ENCODE measurements at regions not wholly inside any gene's neighbourhood (a gene's known extent, or its start where the extent isn't known, plus 50 kb on each side); places are given as distances from the start of the nearest gene placed in this dataset.

DNA sequence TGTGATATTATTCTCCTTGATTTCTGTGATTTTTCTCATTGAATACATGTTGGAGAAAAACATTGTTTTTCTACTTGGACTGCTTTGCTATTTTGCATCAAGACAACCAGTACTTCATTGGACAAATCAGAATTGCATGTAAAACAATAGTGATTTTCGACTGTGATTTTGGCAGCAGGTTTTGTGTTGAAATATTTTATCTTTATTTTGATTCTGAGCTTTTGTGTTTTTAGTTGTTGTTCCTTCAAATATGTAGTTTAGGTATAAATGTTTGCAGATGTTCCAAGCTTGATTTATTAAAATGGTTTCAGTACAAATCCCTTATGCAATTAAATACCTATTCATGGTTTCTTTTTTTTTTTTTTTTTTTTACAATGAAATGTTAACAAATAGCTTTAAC is 754.1 kb downstream of the DOK5 start:
- TF ChIP-seq, protein P1, sequence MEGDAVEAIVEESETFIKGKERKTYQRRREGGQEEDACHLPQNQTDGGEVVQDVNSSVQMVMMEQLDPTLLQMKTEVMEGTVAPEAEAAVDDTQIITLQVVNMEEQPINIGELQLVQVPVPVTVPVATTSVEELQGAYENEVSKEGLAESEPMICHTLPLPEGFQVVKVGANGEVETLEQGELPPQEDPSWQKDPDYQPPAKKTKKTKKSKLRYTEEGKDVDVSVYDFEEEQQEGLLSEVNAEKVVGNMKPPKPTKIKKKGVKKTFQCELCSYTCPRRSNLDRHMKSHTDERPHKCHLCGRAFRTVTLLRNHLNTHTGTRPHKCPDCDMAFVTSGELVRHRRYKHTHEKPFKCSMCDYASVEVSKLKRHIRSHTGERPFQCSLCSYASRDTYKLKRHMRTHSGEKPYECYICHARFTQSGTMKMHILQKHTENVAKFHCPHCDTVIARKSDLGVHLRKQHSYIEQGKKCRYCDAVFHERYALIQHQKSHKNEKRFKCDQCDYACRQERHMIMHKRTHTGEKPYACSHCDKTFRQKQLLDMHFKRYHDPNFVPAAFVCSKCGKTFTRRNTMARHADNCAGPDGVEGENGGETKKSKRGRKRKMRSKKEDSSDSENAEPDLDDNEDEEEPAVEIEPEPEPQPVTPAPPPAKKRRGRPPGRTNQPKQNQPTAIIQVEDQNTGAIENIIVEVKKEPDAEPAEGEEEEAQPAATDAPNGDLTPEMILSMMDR (IDR thresholded peaks at IDR 0.05; ENCODE audit: low read depth, low read length) = no peak
- TF ChIP-seq, protein P2, sequence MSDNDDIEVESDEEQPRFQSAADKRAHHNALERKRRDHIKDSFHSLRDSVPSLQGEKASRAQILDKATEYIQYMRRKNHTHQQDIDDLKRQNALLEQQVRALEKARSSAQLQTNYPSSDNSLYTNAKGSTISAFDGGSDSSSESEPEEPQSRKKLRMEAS (IDR thresholded peaks at IDR 0.05; ENCODE audit: low read depth, low read length) = no peak
- TF ChIP-seq POLR2A (IDR thresholded peaks at IDR 0.05; ENCODE audit: extremely low read depth, insufficient read length) = no peak
- no peak for TF ChIP-seq MYC (IDR thresholded peaks at IDR 0.05; ENCODE audit: low read depth, low read length)
- no peak for DNase-seq (ENCODE audit: low read depth)

DNA sequence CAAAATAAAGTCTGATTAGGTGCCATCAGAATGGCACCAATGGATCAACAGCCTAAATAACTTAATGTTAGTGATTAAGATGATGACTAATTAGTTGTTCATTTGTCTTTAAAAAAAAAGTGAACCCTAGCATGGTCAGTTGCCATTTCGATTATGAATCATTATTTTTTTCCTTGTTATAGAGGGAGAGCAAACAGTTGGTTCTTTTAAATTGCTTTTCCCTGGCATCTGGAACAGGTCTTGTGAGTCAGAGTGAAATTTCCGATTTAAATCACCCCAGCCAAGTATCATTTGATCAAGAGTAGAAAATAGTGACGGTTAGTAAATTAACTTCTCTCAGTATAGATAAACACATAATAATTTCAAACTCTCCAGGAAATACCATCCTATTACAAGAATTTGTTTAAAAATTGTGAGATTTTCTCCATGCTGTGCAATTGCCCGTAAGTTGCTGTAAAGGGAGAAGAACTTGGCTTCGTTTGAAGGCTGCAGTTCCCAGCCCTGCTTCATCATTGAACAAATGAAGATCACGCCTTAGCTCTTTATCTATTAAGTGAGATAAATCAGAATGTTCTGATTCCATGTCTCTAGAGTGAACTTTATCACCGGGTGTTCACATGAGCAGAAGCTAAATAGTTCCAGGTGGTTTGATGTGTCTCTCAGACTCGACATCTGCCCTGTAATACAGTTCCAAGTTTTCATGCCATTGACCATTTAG is 741.3 kb downstream of the DOK5 start:
- H3K4me3 ChIP-seq (ENCODE audit: low read depth, low read length) = no peak overlapping the region
- TF ChIP-seq POLR2A (IDR thresholded peaks at IDR 0.05; ENCODE audit: extremely low read depth, insufficient read length) (no peak), MYC (IDR thresholded peaks at IDR 0.05; ENCODE audit: low read depth, low read length) (no peak)
- TF ChIP-seq, protein P1 (IDR thresholded peaks at IDR 0.05; ENCODE audit: low read depth, low read length) = no peak
- TF ChIP-seq, protein P2 (IDR thresholded peaks at IDR 0.05; ENCODE audit: low read depth, low read length) = no peak
- no peak for DNase-seq (ENCODE audit: low read depth)

More for the DNA sequence above, 754.1 kb downstream of the DOK5 start:
- no peak overlapping the region for H3K4me3 ChIP-seq (ENCODE audit: low read depth, low read length)

DNA sequence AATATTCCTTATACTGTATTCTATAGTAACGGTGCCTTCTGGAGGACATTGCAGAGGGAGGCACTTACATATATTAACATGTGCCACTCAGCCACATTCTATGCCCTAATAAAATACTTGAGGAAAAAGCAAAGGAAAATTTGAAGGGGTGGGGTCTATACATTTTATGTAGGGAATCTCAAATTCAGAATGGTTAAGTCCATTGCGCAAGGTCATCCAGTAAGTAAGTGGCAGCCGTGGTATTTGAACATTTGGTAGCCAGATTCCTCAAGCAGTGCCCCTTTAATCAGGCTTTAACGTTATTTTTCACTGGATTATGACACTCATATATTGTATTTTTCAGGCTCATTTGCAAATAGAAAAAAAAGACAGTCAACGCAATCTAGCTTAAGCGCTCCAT is 738.3 kb downstream of the DOK5 start:
- DNase-seq (ENCODE audit: low read depth) = no peak
- no peak overlapping the region for H3K4me3 ChIP-seq (ENCODE audit: low read depth, low read length)
- TF ChIP-seq POLR2A (IDR thresholded peaks at IDR 0.05; ENCODE audit: extremely low read depth, insufficient read length) = no peak
- TF ChIP-seq, protein P1 (IDR thresholded peaks at IDR 0.05; ENCODE audit: low read depth, low read length) = no peak
- no peak for TF ChIP-seq MYC (IDR thresholded peaks at IDR 0.05; ENCODE audit: low read depth, low read length)
- TF ChIP-seq, protein P2 (IDR thresholded peaks at IDR 0.05; ENCODE audit: low read depth, low read length) = no peak

DNA sequence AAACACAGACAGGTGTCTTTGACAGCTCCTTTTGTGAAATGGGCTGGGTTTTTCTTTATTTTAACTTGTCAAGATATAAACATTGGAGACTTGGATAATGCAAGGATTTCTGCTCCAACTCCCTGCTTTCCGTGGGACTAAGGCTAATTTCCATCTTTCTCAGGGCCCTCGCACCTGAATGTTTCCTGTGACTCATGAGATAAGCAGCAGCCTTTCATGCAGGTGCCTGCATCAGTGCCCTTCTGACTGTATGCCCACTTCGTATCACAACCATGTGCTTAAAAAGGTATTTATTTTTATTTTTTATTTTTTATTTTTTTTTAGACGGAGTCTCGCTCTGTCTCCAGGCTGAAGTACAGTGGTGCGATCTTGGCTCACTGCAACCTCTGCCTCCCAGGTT is 736.1 kb downstream of the DOK5 start:
- no peak for DNase-seq (ENCODE audit: low read depth)
- no peak overlapping the region for H3K4me3 ChIP-seq (ENCODE audit: low read depth, low read length)
- TF ChIP-seq, protein P2 (IDR thresholded peaks at IDR 0.05; ENCODE audit: low read depth, low read length) = no peak
- TF ChIP-seq POLR2A (IDR thresholded peaks at IDR 0.05; ENCODE audit: extremely low read depth, insufficient read length) = no peak
- no peak for TF ChIP-seq MYC (IDR thresholded peaks at IDR 0.05; ENCODE audit: low read depth, low read length)
- TF ChIP-seq, protein P1 (IDR thresholded peaks at IDR 0.05; ENCODE audit: low read depth, low read length) = no peak

DNA sequence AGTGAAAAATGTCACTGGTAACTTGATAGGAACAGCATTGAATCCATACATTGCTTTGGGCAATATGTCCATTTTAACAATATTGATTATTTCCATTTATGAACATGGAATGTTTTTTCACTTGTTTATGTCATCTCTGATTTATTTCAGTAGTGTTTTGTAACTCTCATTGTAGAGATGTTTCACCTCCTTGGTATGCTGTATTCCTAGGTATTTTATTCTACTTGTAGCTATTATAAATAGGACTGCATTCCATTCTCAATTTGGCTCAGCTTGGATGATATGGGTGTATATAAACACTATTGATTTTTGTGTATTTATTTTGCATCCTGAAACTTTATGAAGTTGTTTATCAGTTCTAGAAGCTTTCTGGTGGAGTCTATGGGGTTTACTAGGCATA is 730.3 kb downstream of the DOK5 start:
- no peak for DNase-seq (ENCODE audit: low read depth)
- no peak overlapping the region for H3K4me3 ChIP-seq (ENCODE audit: low read depth, low read length)
- TF ChIP-seq, protein P2 (IDR thresholded peaks at IDR 0.05; ENCODE audit: low read depth, low read length) = no peak
- TF ChIP-seq POLR2A (IDR thresholded peaks at IDR 0.05; ENCODE audit: extremely low read depth, insufficient read length) (no peak), MYC (IDR thresholded peaks at IDR 0.05; ENCODE audit: low read depth, low read length) (no peak)
- TF ChIP-seq, protein P1 (IDR thresholded peaks at IDR 0.05; ENCODE audit: low read depth, low read length) = no peak
